ENCODE measurements at regions not wholly inside any gene's neighbourhood (a gene's known extent, or its start where the extent isn't known, plus 50 kb on each side); places are given as distances from the start of the nearest gene placed in this dataset.
"Not testable (repeated sequence)": the region's sequence is repeated elsewhere in the genome, so short reads cannot be mapped to it uniquely, and the experiment has no call there.

DNA sequence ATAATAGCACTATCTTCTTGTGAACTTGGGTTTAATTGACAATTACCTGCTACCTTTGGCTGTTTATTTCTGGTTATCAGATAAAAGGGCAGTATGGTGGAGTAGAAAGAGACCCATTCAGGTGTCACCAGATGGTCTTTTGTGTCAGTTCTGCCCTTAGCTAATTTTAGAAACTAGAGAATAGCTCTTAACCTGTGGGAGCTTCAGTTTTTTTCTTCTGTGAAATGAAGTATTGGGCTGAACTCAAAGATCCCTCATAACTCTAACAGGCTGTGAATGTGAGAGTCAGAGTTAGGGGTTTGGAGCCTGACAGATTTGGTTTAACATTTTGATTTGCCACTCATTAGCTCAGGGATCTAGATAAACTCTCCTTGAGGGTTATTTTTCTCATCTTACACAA, 335.2 kb downstream of the PPP1R2C start:
- DNase-seq (ENCODE audit: low spot score): no peak

DNA sequence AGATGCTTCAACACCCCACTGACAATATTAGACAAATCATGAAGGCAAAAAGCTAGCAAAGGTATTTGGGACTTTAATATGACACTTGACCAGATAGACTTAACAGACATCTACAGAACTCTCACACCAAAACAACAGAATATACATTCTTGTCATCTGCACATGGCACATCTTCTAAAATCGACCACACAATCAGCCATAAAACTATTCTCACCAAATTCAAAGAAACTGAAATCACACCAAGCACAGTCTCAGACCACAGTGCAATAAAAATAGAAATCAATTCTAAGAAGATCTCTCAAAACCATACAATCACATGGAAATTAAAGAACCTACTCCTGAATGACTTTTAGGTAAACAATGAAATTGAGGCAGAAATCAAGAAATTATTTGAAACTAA, 340.8 kb downstream of the PPP1R2C start:
- no peak for DNase-seq (ENCODE audit: low spot score)

GRCh38 chrX:42434458-42435166, 343.4 kb downstream of the PPP1R2C start:
- no peak for DNase-seq (ENCODE audit: low spot score)

DNA sequence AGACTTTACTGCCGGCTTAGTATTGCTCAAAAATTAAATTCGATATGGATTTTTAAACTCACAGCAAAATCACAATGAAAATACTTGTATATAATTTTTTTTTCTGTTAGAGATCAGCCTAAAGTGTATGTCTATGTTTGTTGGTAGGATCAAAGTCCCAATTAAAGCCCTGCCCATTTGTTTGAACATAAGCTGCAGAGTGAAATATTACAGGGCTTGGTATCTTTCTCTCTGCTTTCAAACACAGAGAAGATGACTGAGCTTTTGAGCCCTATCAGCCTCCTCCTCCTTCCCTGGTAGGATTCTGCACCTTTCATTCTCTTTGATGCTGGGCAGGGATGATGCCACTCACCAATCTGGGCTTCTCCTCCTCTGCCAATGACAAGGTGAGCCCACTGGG, 345.4 kb downstream of the PPP1R2C start:
- DNase-seq (ENCODE audit: low spot score): no peak

GRCh38 chrX:42422961-42423360, 355.0 kb downstream of the PPP1R2C start:
- DNase-seq (ENCODE audit: low spot score): no peak

DNA sequence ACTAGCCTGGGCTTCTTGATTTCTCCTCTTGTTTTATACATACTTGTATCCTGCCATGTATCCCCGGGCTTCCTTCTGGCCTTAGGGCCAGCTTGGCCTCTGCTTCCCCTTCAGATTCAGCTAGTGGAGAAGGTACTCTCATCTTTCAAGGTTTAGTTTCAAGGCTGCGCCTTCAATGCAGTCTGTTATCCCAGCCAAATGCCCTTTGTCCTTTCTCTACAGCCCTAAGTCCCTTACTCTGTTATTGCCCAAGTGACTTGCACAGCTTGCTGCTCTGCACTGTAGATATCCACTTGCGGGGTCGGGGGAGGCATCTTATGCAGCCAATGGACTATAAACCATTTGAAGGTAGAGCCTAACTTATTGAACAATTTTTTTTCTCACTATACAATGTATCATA, 357.5 kb downstream of the PPP1R2C start:
- DNase-seq (ENCODE audit: low spot score): no peak

- DNase-seq (ENCODE audit: low spot score): no peak
Measured at GRCh38 chrX:42415636-42416035, 362.3 kb downstream of the PPP1R2C start.

GRCh38 chrX:42414057-42414456, 363.9 kb downstream of the PPP1R2C start:
- no peak for DNase-seq (ENCODE audit: low spot score)

DNA sequence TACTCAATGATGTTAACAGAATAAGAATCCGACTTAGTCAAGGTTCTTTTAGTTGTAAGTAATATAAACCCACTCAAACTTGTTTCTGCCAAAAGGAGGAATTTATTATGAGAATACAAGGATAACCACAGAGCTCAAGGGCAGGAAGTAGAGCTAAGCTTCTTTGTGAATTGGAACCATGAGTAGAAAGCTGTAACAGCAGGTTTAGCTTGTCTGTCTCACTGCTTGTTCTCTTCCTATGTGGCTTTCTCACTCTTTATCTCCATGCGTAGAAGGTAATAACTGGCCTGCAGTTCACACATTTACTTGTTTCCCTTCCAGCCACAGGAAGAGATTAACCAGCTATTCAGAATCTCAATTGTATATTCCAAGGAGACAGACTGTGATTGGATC, 378.3 kb downstream of the PPP1R2C start:
- DNase-seq (ENCODE audit: low spot score): no peak

GRCh38 chrX:42398967-42399631, 378.9 kb downstream of the PPP1R2C start:
- DNase-seq (ENCODE audit: low spot score): no peak

DNA sequence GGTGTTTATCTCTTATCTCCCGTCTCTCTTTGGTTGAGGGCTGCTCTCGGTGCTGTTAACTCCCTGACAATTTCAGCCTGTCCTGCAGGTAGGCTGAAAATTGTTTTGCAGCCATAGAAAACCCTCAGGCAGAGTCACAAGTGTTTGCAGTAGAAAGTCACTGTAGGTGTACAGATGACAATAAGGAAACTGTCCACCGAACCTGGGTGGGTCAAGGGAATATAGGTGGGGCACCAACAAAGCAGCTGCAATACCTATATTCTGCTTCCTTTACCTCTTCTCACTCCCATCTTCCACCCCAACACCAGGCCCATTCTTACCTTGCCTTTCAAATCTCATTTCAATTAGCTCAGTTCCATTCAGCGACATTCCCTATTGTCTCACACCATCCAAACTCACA, 381.8 kb downstream of the PPP1R2C start:
- no peak for DNase-seq (ENCODE audit: low spot score)

DNA sequence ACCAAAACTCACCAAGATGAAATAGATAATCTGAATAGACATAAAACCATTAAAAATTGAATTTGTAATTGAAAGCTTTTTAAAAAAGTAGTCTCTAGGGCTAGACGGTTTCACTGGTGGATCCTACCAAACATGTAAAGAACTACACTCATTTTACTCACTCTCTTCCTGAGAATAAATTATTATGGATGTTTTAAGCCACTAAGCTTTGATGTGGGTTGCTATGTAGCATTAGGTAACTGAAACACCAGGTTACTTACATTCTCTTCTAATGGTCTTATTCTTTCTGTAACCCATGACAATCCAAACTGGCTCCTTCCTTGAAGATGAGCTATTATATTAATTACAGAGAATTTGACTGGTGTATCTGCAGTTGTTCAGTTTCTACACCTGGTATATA, 385.1 kb downstream of the PPP1R2C start:
- DNase-seq (ENCODE audit: low spot score): no peak

DNA sequence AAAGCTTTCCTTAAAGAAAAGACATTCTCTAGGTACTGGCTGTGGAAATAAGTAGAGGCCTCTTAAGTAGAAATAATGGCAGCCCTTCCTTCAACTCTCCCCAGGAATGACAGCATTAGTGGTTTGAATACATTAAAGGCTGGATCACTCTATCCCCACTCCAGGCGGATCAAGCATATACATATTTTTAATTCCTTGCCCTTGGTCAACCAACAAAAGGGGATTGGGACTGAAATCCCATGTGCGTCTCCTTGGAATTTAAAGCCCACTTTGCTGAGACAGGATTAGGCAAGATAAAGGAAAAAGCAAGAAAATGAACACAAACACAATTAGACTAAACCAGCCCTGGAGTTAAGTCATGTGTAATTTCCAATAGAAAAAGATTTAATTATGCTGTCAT, 391.3 kb downstream of the PPP1R2C start:
- no peak for DNase-seq (ENCODE audit: low spot score)

GRCh38 chrX:42385730-42386129, 392.2 kb downstream of the PPP1R2C start:
- DNase-seq (ENCODE audit: low spot score): no peak

DNA sequence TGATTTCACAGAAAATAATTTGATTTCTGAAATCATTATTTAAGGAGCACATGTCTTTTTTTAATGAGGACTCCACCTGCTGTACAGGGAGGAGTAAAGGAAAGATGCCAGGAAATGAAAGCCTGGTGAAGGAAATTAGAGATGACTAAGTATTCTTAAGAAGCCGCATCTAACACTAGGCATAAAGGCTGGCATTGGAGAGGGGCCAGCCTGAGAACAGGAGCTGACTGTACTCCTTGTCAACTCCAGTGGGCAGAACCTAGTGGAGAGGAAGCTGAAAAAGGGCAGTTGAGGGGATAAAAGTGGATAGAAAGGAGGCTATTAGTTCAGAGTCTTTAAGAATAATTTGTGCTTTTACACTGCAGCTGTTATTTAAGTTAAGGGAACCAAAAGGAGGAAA, 393.0 kb downstream of the PPP1R2C start:
- no peak for DNase-seq (ENCODE audit: low spot score)

- DNase-seq (ENCODE audit: low spot score): no peak
Measured at GRCh38 chrX:42378857-42379256, 399.1 kb downstream of the PPP1R2C start.

DNA sequence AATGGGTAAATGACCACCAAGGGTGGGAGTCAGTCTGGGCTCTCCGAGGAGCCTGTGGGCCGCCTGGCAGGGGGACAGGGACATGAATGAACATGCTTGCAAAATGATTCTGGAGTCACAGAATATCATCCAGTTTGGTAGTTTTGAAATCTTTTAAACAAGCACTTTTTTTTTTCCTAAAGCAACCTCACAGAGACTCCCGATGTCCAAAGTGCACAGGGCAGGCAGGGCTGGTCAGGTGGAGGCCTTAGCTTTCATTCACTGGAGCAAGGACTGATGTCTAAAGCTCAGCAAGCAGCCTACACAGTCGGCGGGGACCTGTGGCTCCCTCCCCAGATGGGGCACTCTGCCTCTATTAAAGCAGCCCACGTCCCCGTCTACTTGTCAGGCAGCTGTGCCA, 402.9 kb downstream of the PPP1R2C start:
- no peak for DNase-seq (ENCODE audit: low spot score)

DNA sequence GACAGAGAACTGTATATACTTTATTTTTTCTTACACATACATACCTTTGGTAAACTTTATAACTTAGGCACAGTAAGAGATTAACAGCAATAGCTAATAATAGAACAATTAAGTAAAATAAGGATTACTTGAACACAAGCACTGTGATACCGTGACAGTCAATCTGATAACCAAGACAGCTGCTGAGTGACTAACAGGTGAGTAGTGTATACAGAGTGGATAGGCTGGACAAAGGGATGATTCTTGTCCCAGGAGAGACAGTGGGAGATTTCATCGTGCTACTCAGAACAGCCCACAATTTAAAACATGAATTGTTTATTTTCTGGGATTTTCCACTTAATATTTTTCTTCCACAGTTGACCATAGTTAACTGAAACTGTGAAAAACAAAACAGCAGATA, 411.8 kb downstream of the PPP1R2C start:
- no peak for DNase-seq (ENCODE audit: low spot score)

DNA sequence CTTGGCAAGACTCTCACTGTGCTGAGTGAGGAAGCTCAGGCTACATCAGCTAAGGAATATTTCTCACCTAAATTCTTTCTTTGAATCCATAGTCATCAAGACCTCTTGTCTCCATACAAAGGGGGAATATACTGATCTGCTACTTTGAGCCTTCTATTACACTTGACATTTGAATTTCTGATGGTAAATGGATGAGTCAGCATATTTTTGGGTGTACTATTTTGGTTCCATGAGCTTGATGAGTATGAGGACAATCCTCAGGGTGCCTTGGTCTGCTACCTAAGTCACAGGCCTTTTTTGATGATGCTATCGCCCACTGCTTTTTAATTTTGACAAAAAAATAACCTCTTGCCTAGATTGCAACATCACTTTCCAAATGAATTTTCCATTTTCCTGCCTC, 415.7 kb downstream of the PPP1R2C start:
- DNase-seq (ENCODE audit: low spot score): no peak

GRCh38 chrX:42342981-42343380, 419.6 kb upstream of the CASK start:
- not testable (repeated sequence) for DNase-seq (ENCODE audit: low spot score)

All from ureter (tissue), 1 donor.